ENCODE measurements at regions not wholly inside any gene's neighbourhood (a gene's known extent, or its start where the extent isn't known, plus 50 kb on each side); places are given as distances from the start of the nearest gene placed in this dataset.

- H3K4me1 Mint-ChIP-seq (ENCODE audit: unreplicated experiment) = peaks cover 12% of the 10 kb centered on the region
- H3K27me3 Mint-ChIP-seq (ENCODE audit: unreplicated experiment) = no peaks in the 10 kb centered on the region
- no peak overlapping the region for H3K4me3 Mint-ChIP-seq (ENCODE audit: unreplicated experiment)
- no peak for TF ChIP-seq CTCF (IDR thresholded peaks at IDR 0.05)
- DNase-seq (ENCODE audit: extremely low spot score, unreplicated experiment) = no peak
- no peaks in the 10 kb centered on the region for H3K9me3 Mint-ChIP-seq (ENCODE audit: unreplicated experiment)
- H3K36me3 Mint-ChIP-seq (ENCODE audit: unreplicated experiment) = no peaks in the 10 kb centered on the region
- no peak overlapping the region for H3K27ac Mint-ChIP-seq (ENCODE audit: unreplicated experiment)
Observed at GRCh38 chr4:170671171-170671570, 581.4 kb upstream of the AADAT start.

- Mint-ChIP-seq H3K27ac (ENCODE audit: unreplicated experiment) (no peak overlapping the region), H3K9me3 (ENCODE audit: unreplicated experiment) (no peaks in the 10 kb centered on the region), H3K4me3 (ENCODE audit: unreplicated experiment) (no peak overlapping the region), H3K36me3 (ENCODE audit: unreplicated experiment) (no peaks in the 10 kb centered on the region), H3K4me1 (ENCODE audit: unreplicated experiment) (peaks cover 6% of the 10 kb centered on the region), H3K27me3 (ENCODE audit: unreplicated experiment) (peaks cover 3% of the 10 kb centered on the region)
- no peak for DNase-seq (ENCODE audit: extremely low spot score, unreplicated experiment)
- TF ChIP-seq CTCF (IDR thresholded peaks at IDR 0.05) = no peak
Observed at GRCh38 chr4:170667814-170668213, 578.1 kb upstream of the AADAT start.

- Mint-ChIP-seq H3K36me3 (ENCODE audit: unreplicated experiment) (no peaks in the 10 kb centered on the region), H3K27ac (ENCODE audit: unreplicated experiment) (no peak overlapping the region)
Observed at GRCh38 chr4:170666909-170667308, 577.2 kb upstream of the AADAT start.

GRCh38 chr4:170662250-170662649 lies 572.5 kb upstream of the AADAT start:
- H3K27ac Mint-ChIP-seq (ENCODE audit: unreplicated experiment) = no peak overlapping the region
- no peak for DNase-seq (ENCODE audit: extremely low spot score, unreplicated experiment)
- no peak overlapping the region for H3K4me3 Mint-ChIP-seq (ENCODE audit: unreplicated experiment)
- H3K4me1 Mint-ChIP-seq (ENCODE audit: unreplicated experiment) = no peaks in the 10 kb centered on the region
- H3K27me3 Mint-ChIP-seq (ENCODE audit: unreplicated experiment) = peaks cover 11% of the 10 kb centered on the region
- H3K36me3 Mint-ChIP-seq (ENCODE audit: unreplicated experiment) = no peaks in the 10 kb centered on the region
- no peaks in the 10 kb centered on the region for H3K9me3 Mint-ChIP-seq (ENCODE audit: unreplicated experiment)
- TF ChIP-seq CTCF (IDR thresholded peaks at IDR 0.05) = no peak

More at GRCh38 chr4:170666909-170667308, 577.2 kb upstream of the AADAT start:
- H3K4me3 Mint-ChIP-seq (ENCODE audit: unreplicated experiment) = no peak overlapping the region
- no peaks in the 10 kb centered on the region for H3K9me3 Mint-ChIP-seq (ENCODE audit: unreplicated experiment)
- no peak for DNase-seq (ENCODE audit: extremely low spot score, unreplicated experiment)
- no peaks in the 10 kb centered on the region for H3K4me1 Mint-ChIP-seq (ENCODE audit: unreplicated experiment)
- peaks cover 6% of the 10 kb centered on the region for H3K27me3 Mint-ChIP-seq (ENCODE audit: unreplicated experiment)
- no peak for TF ChIP-seq CTCF (IDR thresholded peaks at IDR 0.05)

GRCh38 chr4:170657761-170658160 lies 568.0 kb upstream of the AADAT start:
- H3K4me1 Mint-ChIP-seq (ENCODE audit: unreplicated experiment) = no peaks in the 10 kb centered on the region
- H3K27me3 Mint-ChIP-seq (ENCODE audit: unreplicated experiment) = peaks cover 16% of the 10 kb centered on the region
- H3K36me3 Mint-ChIP-seq (ENCODE audit: unreplicated experiment) = no peaks in the 10 kb centered on the region
- no peak for DNase-seq (ENCODE audit: extremely low spot score, unreplicated experiment)
- TF ChIP-seq CTCF (IDR thresholded peaks at IDR 0.05) = no peak
- H3K27ac Mint-ChIP-seq (ENCODE audit: unreplicated experiment) = no peak overlapping the region
- H3K9me3 Mint-ChIP-seq (ENCODE audit: unreplicated experiment) = no peaks in the 10 kb centered on the region
- H3K4me3 Mint-ChIP-seq (ENCODE audit: unreplicated experiment) = no peak overlapping the region
